GM19023 (cell line): ENCODE measurements at regions not wholly inside any gene's neighbourhood (a gene's known extent, or its start where the extent isn't known, plus 50 kb on each side); places are given as distances from the start of the nearest gene placed in this dataset.
"Not testable (repeated sequence)": the region's sequence is repeated elsewhere in the genome, so short reads cannot be mapped to it uniquely, and the experiment has no call there.

ENCODE experiments used
- ATAC-seq: cut with Tn5 transposase; IDR thresholded peaks from one replicate; pipeline ENCODE4 v1.9.1; 2021; ENCODE audit warnings: mild to moderate bottlenecking, moderate library complexity; ENCODE audit not compliant: unreplicated experiment

- no peak for ATAC-seq
Observed at GRCh38 chr3:194249323-194250097, 101.6 kb downstream of the CPN2 start.

- ATAC-seq = no peak
Observed at GRCh38 chr3:194250098-194251002, 100.8 kb downstream of the CPN2 start.

- no peak for ATAC-seq
Observed at GRCh38 chr3:194251007-194251406, 100.1 kb downstream of the CPN2 start.

- no peak for ATAC-seq
Observed at GRCh38 chr3:194251461-194251860, 99.7 kb downstream of the CPN2 start.

- no peak for ATAC-seq
Observed at GRCh38 chr3:194251891-194252560, 99.1 kb downstream of the CPN2 start.

- ATAC-seq = no peak
Observed at GRCh38 chr3:194253270-194253669, 97.9 kb downstream of the CPN2 start.

- ATAC-seq = no peak
Observed at GRCh38 chr3:194254040-194254439, 97.1 kb downstream of the CPN2 start.

GRCh38 chr3:194255252-194256039 is 95.7 kb downstream of the CPN2 start:
- ATAC-seq = peak; percentile 62

GRCh38 chr3:194256040-194256945 is 94.8 kb downstream of the CPN2 start:
- ATAC-seq = no peak

- ATAC-seq = no peak
Observed at GRCh38 chr3:194257151-194257621, 93.9 kb downstream of the CPN2 start.

- no peak for ATAC-seq
Observed at GRCh38 chr3:194257916-194258668, 93.0 kb downstream of the CPN2 start.

- no peak for ATAC-seq
Observed at GRCh38 chr3:194259982-194260766, 91.0 kb downstream of the CPN2 start.

- ATAC-seq = no peak
Observed at GRCh38 chr3:194261581-194262063, 89.5 kb downstream of the CPN2 start.

GRCh38 chr3:194262176-194262924 is 88.8 kb downstream of the CPN2 start:
- no peak for ATAC-seq

GRCh38 chr3:194262925-194263305 is 88.2 kb downstream of the CPN2 start:
- ATAC-seq = no peak

GRCh38 chr3:194264631-194265504 is 86.3 kb downstream of the CPN2 start:
- ATAC-seq = not testable (repeated sequence)
